ENCODE measurements at regions not wholly inside any gene's neighbourhood (a gene's known extent, or its start where the extent isn't known, plus 50 kb on each side); places are given as distances from the start of the nearest gene placed in this dataset.
"Not testable (repeated sequence)": the region's sequence is repeated elsewhere in the genome, so short reads cannot be mapped to it uniquely, and the experiment has no call there.

GRCh38 chr12:105485321-105485910 lies 154.9 kb downstream of the C12orf75 start:
- no peak overlapping the region for H3K4me3 ChIP-seq (ENCODE audit: low read depth, low read length)
- in situ Hi-C loops (cut with HindIII; ENCODE audit: low sequenced_read_pairs): no loop called here
- peak; percentile 66 for DNase-seq (ENCODE audit: low read depth, low spot score)
- no peak for TF ChIP-seq CTCF (IDR thresholded peaks at IDR 0.05; ENCODE audit: low read depth, low read length)

- no peak overlapping the region for H3K4me3 ChIP-seq (ENCODE audit: low read depth, low read length)
- no peak for TF ChIP-seq CTCF (IDR thresholded peaks at IDR 0.05; ENCODE audit: low read depth, low read length)
- DNase-seq (ENCODE audit: low read depth, low spot score): no peak
- in situ Hi-C loops (cut with HindIII; ENCODE audit: low sequenced_read_pairs): no loop called here
These were observed 155.4 kb downstream of the C12orf75 start for GRCh38 chr12:105485921-105486320.

DNA sequence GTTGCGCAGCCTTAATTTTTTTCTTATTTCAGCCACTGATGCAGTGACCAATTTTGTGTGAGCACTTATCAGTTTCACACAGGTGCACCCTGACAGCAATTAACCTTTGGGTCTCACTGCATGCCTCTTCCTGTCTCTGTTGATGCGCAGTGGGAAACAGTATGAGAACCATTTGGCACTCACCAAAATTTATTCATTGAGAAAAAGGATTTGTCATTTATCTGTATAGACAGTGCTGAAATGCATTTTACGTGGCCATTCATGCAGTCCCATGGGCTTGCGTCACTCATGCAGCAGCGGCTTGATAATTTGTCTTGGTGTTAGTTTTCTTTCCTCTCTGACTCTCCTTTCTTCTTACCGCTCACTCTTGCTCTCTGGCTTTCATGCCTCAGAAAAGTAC lies 157.5 kb downstream of the C12orf75 start:
- no peak for DNase-seq (ENCODE audit: low read depth, low spot score)
- H3K4me3 ChIP-seq (ENCODE audit: low read depth, low read length): no peak overlapping the region
- in situ Hi-C loops (cut with HindIII; ENCODE audit: low sequenced_read_pairs): no loop called here
- TF ChIP-seq CTCF (IDR thresholded peaks at IDR 0.05; ENCODE audit: low read depth, low read length): no peak

DNA sequence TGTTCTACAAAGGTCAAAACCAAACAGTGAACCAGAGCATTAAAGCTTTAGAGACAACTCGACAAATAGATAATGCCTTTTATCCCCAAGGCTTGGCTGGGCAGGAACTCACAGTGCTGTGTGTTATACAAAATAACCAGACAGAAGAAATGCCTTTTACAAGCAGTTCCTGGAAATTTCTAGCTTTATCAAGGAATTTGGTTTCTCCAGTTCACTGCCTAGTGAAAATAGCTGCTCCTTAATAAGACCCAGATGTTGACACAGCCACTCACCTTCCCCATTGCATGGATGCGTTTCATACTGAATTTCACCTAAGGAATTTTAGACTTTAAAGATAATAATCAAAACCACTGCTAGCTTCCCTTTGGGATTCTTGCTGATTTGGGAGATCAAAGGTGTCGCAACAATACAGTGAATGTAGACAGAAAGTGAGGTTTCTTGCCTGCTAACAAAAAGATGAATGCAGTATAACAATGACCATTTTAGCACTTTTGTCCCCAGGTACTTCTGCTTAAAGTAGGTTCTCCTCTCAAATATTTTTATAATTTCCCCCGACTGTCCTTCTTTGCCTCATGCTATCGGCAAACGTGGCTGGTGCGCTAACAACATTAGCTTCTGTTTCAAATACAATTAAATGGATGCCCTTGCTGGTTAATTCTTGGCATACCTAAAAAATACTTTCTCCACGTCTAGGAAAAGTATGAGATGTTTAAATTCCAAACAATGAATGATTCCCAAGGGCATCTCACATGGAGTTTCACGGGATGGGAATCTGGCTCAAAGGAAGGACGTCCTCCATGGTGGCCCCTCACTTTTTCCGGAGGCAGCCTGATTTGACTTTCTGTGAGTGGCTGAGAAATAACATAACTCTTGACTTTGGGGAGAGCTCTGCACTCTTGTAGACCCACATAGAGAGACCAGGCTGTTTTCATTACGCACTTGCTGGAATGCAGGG lies 162.4 kb downstream of the C12orf75 start:
- no peak overlapping the region for H3K4me3 ChIP-seq (ENCODE audit: low read depth, low read length)
- no peak for TF ChIP-seq CTCF (IDR thresholded peaks at IDR 0.05; ENCODE audit: low read depth, low read length)
- peak; percentile 69 for DNase-seq (ENCODE audit: low read depth, low spot score)
- in situ Hi-C loops (cut with HindIII; ENCODE audit: low sequenced_read_pairs): no loop called here

DNA sequence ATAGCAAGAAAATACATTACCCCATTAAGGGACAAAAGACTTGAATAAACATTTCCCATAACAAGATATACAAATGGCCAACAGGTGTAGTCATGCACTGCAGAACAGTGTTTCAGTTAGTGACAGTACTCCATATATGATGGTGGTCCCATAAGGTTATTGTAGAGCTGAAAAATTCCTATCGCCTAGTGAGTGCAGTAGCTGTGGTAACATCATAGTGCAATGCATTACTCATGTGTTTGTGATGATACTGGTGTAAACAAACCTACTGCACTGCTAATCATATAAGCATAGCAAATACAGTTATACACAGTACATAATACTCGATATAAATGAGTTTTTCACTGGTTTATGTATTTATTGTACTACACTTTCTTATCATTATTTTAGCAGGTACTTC lies 168.7 kb downstream of the C12orf75 start:
- in situ Hi-C loops (cut with HindIII; ENCODE audit: low sequenced_read_pairs): no loop called here
- TF ChIP-seq CTCF (IDR thresholded peaks at IDR 0.05; ENCODE audit: low read depth, low read length): no peak
- H3K4me3 ChIP-seq (ENCODE audit: low read depth, low read length): no peak overlapping the region
- DNase-seq (ENCODE audit: low read depth, low spot score): no peak

- in situ Hi-C loops (cut with HindIII; ENCODE audit: low sequenced_read_pairs); DNase-seq (ENCODE audit: low read depth, low spot score); H3K4me3 ChIP-seq (ENCODE audit: low read depth, low read length): not testable (repeated sequence)
These were observed 170.2 kb downstream of the C12orf75 start for GRCh38 chr12:105500676-105501075.

GRCh38 chr12:105502426-105502930 lies 172.0 kb downstream of the C12orf75 start:
- H3K4me3 ChIP-seq (ENCODE audit: low read depth, low read length): no peak overlapping the region
- TF ChIP-seq CTCF (IDR thresholded peaks at IDR 0.05; ENCODE audit: low read depth, low read length): no peak
- no peak for DNase-seq (ENCODE audit: low read depth, low spot score)
- in situ Hi-C loops (cut with HindIII; ENCODE audit: low sequenced_read_pairs): no loop called here

Data from astrocyte of the spinal cord (primary cell).